LNCaP clone FGC (cell line): ENCODE measurements at regions not wholly inside any gene's neighbourhood (a gene's known extent, or its start where the extent isn't known, plus 50 kb on each side); places are given as distances from the start of the nearest gene placed in this dataset.

Experiments
- DNase-seq: peaks from one replicate; pipeline ENCODE4 v3.0.0-alpha.2; 2011; ENCODE audit warnings: low read depth
- H3K4me3 ChIP-seq: 2 replicates; pipeline ENCODE4 v1.5.1; 2011; ENCODE audit warnings: mild to moderate bottlenecking, low read depth, low read length, control low read depth
- TF ChIP-seq, protein P1 (sequence below): IDR thresholded peaks from 2 replicates; pipeline ENCODE4 v1.5.1; 2012; ENCODE audit warnings: mild to moderate bottlenecking; ENCODE audit not compliant: control insufficient read depth, insufficient read depth; ENCODE audit errors: extremely low read depth

DNA sequence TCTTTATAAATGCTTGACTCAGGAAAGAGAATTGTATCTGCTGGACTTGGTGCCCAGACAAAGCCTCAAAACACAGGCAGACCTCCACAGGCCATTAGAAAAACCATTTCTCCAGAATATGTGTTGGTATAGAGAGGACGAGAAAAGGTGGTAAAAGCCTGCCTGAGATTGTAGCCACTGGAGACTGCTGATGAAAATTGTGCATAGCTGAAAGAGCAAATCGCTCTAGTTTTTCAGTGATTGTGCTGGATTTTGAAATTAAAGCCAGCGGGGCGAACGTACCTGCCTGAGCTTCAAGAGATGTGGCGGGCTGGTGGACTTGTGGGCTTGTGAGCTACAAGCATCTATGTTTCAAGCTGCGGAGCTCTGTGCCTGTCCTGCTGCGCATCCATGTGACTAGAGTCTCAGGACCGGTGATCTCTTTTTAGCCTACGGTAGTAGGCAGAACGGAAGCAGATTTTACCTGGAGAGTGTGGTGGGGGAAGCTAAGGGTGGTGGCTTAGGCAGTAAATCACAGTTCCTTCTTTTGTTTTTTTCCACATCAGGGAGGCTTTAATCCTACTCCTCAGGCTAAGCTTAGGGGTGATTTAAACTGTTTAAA lies 193.6 kb downstream of the SREK1 start:
- H3K4me3 ChIP-seq = no peak overlapping the region
- TF ChIP-seq, protein P1, sequence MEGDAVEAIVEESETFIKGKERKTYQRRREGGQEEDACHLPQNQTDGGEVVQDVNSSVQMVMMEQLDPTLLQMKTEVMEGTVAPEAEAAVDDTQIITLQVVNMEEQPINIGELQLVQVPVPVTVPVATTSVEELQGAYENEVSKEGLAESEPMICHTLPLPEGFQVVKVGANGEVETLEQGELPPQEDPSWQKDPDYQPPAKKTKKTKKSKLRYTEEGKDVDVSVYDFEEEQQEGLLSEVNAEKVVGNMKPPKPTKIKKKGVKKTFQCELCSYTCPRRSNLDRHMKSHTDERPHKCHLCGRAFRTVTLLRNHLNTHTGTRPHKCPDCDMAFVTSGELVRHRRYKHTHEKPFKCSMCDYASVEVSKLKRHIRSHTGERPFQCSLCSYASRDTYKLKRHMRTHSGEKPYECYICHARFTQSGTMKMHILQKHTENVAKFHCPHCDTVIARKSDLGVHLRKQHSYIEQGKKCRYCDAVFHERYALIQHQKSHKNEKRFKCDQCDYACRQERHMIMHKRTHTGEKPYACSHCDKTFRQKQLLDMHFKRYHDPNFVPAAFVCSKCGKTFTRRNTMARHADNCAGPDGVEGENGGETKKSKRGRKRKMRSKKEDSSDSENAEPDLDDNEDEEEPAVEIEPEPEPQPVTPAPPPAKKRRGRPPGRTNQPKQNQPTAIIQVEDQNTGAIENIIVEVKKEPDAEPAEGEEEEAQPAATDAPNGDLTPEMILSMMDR = no peak
- no peak for DNase-seq

GRCh38 chr5:66338828-66339227 lies 194.7 kb downstream of the SREK1 start:
- no peak overlapping the region for H3K4me3 ChIP-seq
- TF ChIP-seq, protein P1 = no peak
- no peak for DNase-seq

DNA sequence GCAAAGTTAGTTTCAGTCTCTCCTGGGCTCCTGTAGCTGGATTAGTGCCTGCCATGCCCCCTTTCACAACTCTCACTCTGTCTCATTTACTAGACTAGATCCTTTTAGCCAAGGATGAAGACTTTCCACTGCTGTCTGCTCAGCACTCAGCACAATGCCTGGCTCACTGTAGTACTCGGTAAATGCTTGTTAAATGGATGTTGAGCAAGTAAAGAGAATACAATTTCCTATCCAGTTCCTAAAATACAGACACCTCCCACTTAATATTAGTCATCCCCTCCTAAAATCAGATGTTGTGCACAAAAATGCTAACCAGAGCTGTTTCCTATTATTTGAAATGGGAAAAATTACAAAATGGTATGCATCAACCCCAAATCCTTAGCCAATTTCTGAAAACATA lies 195.8 kb downstream of the SREK1 start:
- DNase-seq = no peak
- H3K4me3 ChIP-seq = no peak overlapping the region
- TF ChIP-seq, protein P1 = no peak

GRCh38 chr5:66340786-66341185 lies 196.7 kb downstream of the SREK1 start:
- TF ChIP-seq, protein P1 = no peak
- DNase-seq = no peak
- no peak overlapping the region for H3K4me3 ChIP-seq

GRCh38 chr5:66342341-66342880 lies 198.3 kb downstream of the SREK1 start:
- H3K4me3 ChIP-seq = no peak overlapping the region
- TF ChIP-seq, protein P1 = no peak
- DNase-seq = no peak

DNA sequence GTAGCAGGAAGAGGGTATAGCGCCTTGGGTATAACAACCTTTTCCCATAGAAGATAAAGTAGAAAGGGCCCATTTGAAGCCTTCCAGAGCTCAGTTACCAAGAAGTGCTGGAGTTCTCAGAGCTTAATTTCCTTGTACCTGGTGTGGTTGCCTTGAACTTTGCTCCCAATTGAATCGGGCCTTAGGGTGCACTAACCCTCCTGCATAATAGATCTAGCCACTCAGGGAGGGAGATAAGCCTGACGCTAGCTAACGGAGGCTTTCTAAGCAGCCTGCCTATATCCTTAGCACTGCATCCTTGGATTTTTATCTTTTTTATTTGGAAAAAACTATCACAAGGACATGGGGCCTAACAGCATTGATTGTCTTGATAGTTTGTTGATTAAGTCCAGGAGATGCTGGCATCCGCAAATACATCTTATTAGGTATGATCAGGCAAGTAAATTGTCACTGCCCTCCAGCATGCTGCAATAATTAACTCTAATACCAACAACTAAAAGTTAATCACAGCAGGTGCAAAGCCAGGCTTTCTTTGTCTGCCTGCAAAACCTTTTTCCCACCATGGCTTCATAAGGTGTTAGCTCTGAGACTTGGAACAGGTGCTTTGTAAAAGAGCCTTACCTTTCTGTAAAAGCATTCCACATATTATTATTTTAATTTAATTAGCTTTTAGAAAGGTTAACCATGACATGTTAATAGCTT lies 199.4 kb downstream of the SREK1 start:
- no peak for DNase-seq
- TF ChIP-seq, protein P1 = no peak
- H3K4me3 ChIP-seq = no peak overlapping the region
